IMR-90 (cell line): ENCODE measurements at regions not wholly inside any gene's neighbourhood (a gene's known extent, or its start where the extent isn't known, plus 50 kb on each side); places are given as distances from the start of the nearest gene placed in this dataset.

Source experiments
- ATAC-seq: fragments of 200-7000 bp; cut with Tn5 transposase; 2 replicates; pipeline ENCODE4 v1.9.1; 2020; ENCODE audit warnings: low read depth, mild to moderate bottlenecking, moderate library complexity
- BruUV-seq: library from RNA; stranded (reverse); fragments of 400-500 nt; replicated peaks from 2 replicates; lab custom pipeline; 2021; lab: Mats Ljungman, UMichigan
- CTCF ChIA-PET: fragments of 300-600 bp; formaldehyde crosslinking; extraction: SDS; loops from one replicate; lab custom pipeline; 2021; ENCODE audit warnings: antibody characterized with exemption; lab: Yijun Ruan, JAX
- POLR2A ChIA-PET: fragments of 300-600 bp; sonication (Branson Sonifier 250); formaldehyde crosslinking; loops from one replicate; lab custom pipeline; 2022; ENCODE audit warnings: antibody characterized with exemption; ENCODE audit not compliant: unreplicated experiment; lab: Charles Lee
- DNase-seq: peaks from one replicate; pipeline ENCODE4 v3.0.0; 2013
- H2AFZ ChIP-seq: replicated peaks from 2 replicates; pipeline ENCODE3; 2013; ENCODE audit warnings: low read length, mild to moderate bottlenecking; ENCODE audit not compliant: poor library complexity
- H2AK5ac ChIP-seq: 2 replicates; pipeline ENCODE4 v1.6.1; 2013; ENCODE audit warnings: low read depth, low read length, inconsistent platforms
- H2AK9ac ChIP-seq: replicated peaks from 2 replicates; pipeline ENCODE3; 2013; ENCODE audit warnings: mild to moderate bottlenecking, low read depth, low read length, moderate library complexity; ENCODE audit not compliant: poor library complexity
- H2BK120ac ChIP-seq: 2 replicates; pipeline ENCODE4 v1.6.1; 2013; ENCODE audit warnings: low read depth, low read length, inconsistent platforms
- H2BK15ac ChIP-seq: 3 replicates; pipeline ENCODE4 v1.6.1; 2013; ENCODE audit warnings: low read depth, low read length, inconsistent platforms
- H2BK20ac ChIP-seq: 2 replicates; pipeline ENCODE4 v1.6.1; 2013; ENCODE audit warnings: low read depth, mild to moderate bottlenecking, inconsistent platforms, low read length, moderate library complexity
- H2BK5ac ChIP-seq: 2 replicates; pipeline ENCODE4 v1.6.1; 2013; ENCODE audit warnings: mild to moderate bottlenecking, low read depth, low read length, inconsistent platforms; ENCODE audit not compliant: poor library complexity, severe bottlenecking
- H3K14ac ChIP-seq: replicated peaks from 2 replicates; pipeline ENCODE4 v1.6.1; 2013; ENCODE audit warnings: low read depth, low read length, inconsistent platforms
- H3K18ac ChIP-seq: 2 replicates; pipeline ENCODE4 v1.6.1; 2013; ENCODE audit warnings: low read depth, low read length, control low read depth
- H3K23ac ChIP-seq: 2 replicates; pipeline ENCODE4 v1.6.1; 2013; ENCODE audit warnings: low read depth, low read length, inconsistent platforms
- H3K27ac ChIP-seq: 2 replicates; pipeline ENCODE4 v1.5.1; 2013; ENCODE audit warnings: mild to moderate bottlenecking, control low read depth, low read length; ENCODE audit not compliant: insufficient read depth
- H3K27me3 ChIP-seq: 2 replicates; pipeline ENCODE4 v1.6.1; 2013; ENCODE audit warnings: low read length; ENCODE audit not compliant: control insufficient read depth, insufficient read depth
- H3K36me3 ChIP-seq: 2 replicates; pipeline ENCODE4 v1.6.1; 2013; ENCODE audit warnings: low read length, mixed read lengths; ENCODE audit not compliant: control insufficient read depth, insufficient read depth
- H3K4ac ChIP-seq: 2 replicates; pipeline ENCODE4 v1.6.1; 2013; ENCODE audit warnings: low read depth, low read length, inconsistent platforms
- H3K4me1 ChIP-seq: 2 replicates; pipeline ENCODE4 v1.6.1; 2013; ENCODE audit warnings: low read length, mixed read lengths; ENCODE audit not compliant: control insufficient read depth, insufficient read depth
- H3K4me2 ChIP-seq: 2 replicates; pipeline ENCODE4 v1.6.1; 2013; ENCODE audit warnings: low read depth, mild to moderate bottlenecking, control low read depth, low read length, moderate library complexity
- H3K4me3 ChIP-seq: 2 replicates; pipeline ENCODE4 v1.5.1; 2013; ENCODE audit warnings: low read depth, mild to moderate bottlenecking, control low read depth, low read length, moderate library complexity; ENCODE audit not compliant: insufficient read depth
- H3K56ac ChIP-seq: 2 replicates; pipeline ENCODE4 v1.6.1; 2013; ENCODE audit warnings: low read length, inconsistent platforms; ENCODE audit not compliant: insufficient read depth; ENCODE audit errors: extremely low read depth
- H3K79me1 ChIP-seq, 2 experiments: 2 replicates each; pipeline ENCODE4 v1.6.1; 2013; ENCODE audit warnings: low read length in 2 of 2, inconsistent platforms in 1 of 2, low read depth in 1 of 2
- H3K9ac ChIP-seq: 2 replicates; pipeline ENCODE4 v1.6.1; 2013; ENCODE audit warnings: low read depth, low read length, control low read depth
- H3K9me1 ChIP-seq: 2 replicates; pipeline ENCODE4 v1.6.1; 2013; ENCODE audit warnings: low read length, inconsistent platforms; ENCODE audit not compliant: insufficient read depth
- H3K9me3 ChIP-seq: 2 replicates; pipeline ENCODE4 v1.6.1; 2013; ENCODE audit warnings: low read length; ENCODE audit not compliant: control insufficient read depth, insufficient read depth
- H4K20me1 ChIP-seq: 2 replicates; pipeline ENCODE4 v1.6.1; 2013; ENCODE audit warnings: low read length, inconsistent platforms; ENCODE audit not compliant: insufficient read depth
- H4K5ac ChIP-seq: 2 replicates; pipeline ENCODE4 v1.6.1; 2013; ENCODE audit warnings: mild to moderate bottlenecking, low read depth, low read length, control low read depth
- H4K8ac ChIP-seq, 2 experiments: 2 replicates each; pipeline ENCODE4 v1.6.1; 2013; ENCODE audit warnings: low read depth in 2 of 2, low read length in 2 of 2, control low read depth in 1 of 2, inconsistent platforms in 1 of 2
- H4K91ac ChIP-seq: 2 replicates; pipeline ENCODE4 v1.6.1; 2013; ENCODE audit warnings: low read depth, low read length, inconsistent platforms; ENCODE audit not compliant: insufficient read depth
- CEBPB ChIP-seq: IDR thresholded peaks from 2 replicates; pipeline ENCODE4 v1.6.1; 2012; ENCODE audit warnings: low read depth, low read length, improper control_type of control experiment
- WGBS, 2 experiments: methylation state at CpG; one replicate each; pipeline versions ENCODE4 v1.1.5 to v1.1.7; 2013; ENCODE audit warnings: missing lambda C conversion rate in 2 of 2; ENCODE audit not compliant: insufficient read length in 1 of 2; ENCODE audit errors: extremely low coverage in 2 of 2; 5-methylcytosine and 5-hydroxymethylcytosine counted together
- dilution Hi-C: fragments of 300-500 bp; cut with HindIII; formaldehyde crosslinking; loops from one replicate; pipeline ENCODE4 v1.14.3; 2018; ENCODE audit warnings: low sequenced_read_pairs; ENCODE audit not compliant: unreplicated experiment
- in situ Hi-C: fragments of 300-500 bp; cut with MboI; formaldehyde crosslinking; loops from 3 replicates; pipeline ENCODE4 v1.14.3; 2019; ENCODE audit warnings: low sequenced_read_pairs, inconsistent platforms, mixed read lengths
- intact Hi-C: fragments of 100-400 bp; cut with micrococcal nuclease; formaldehyde crosslinking; loops from 2 replicates; pipeline ENCODE4 v1.10.0; 2022
- TF ChIP-seq, protein P1 (sequence below): fragments of 150-350 bp; IDR thresholded peaks from 2 replicates; pipeline ENCODE4 v1.6.1; 2016; ENCODE audit warnings: low read depth, mild to moderate bottlenecking, low read length, moderate library complexity, borderline replicate concordance

DNA sequence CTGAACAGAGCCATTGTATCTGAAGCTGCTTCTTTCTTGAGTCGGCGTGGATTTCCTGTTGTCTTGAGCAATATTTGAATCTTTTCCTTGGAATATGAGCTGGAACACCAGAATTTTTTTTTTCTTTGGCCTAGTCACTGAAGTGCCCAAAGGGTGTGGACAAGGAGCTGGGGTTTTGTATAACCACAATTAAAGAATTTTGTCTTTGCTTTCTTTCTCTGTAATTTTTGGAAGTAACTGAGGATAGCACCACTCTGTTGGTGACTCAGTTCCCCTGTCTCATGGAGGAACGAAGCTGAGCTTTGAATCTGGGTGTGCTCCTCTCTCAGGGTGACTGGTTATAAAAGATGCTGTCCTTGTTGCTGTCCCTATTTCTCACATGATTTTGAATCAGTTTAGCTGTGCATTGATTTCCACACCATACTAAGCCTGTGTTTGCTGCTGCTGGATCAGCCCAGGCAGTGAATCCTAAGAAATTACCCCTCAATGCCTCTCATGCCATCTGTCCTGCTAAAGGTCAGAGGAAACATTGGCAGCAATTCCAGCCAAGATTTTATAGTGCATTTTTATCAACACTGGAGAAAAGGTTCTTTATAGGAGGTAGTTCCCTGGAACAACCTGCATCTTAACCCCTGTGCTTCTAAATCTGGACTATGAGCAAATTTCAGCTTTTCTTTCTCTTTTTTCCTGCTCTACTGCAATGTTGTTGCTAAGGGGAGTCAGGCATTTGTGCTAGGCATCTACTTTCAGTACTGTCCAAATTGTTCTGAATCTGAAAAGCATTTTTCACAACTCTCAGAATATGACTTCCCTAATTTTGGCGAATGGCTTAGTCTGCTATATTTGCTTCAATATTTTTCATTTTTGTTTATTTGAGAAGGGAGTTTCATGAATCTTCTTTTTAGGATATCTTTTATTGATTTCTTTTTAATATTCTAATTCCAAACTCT is 540.8 kb downstream of the SOX6 start:
- BruUV-seq = no TSS peak
- ChIA-PET POLR2A (no interaction called here), CTCF (interaction anchor here (0.7 to 1.7 kb wide), 4 partner anchors 15 to 186 kb away, joined by 3 to 4 read pairs (median 4); no protein-coding TSS in a partner anchor)
- Histone ChIP-seq H3K56ac (no peak overlapping the region), H4K8ac (no peak overlapping the region; a peak in 1 of 4 replicates), H4K5ac (no peak overlapping the region; the same call in 1 of the 2 replicates), H4K20me1 (no peaks in the 10 kb centered on the region), H2AFZ (no peak overlapping the region), H3K4me1 (peaks cover 8% of the 10 kb centered on the region), H3K4ac (peak overlapping the region; percentile 9; the same call in 1 of the 2 replicates), H2BK15ac (no peak overlapping the region), H3K27me3 (no peaks in the 10 kb centered on the region), H3K9me3 (no peaks in the 10 kb centered on the region), H3K27ac (no peak overlapping the region), H3K9ac (no peak overlapping the region), H3K36me3 (no peaks in the 10 kb centered on the region), H2BK20ac (peak overlapping the region; percentile 5), H3K4me3 (no peak overlapping the region), H3K18ac (no peak overlapping the region), H3K4me2 (no peak overlapping the region), H3K23ac (no peak overlapping the region), H4K91ac (no peak overlapping the region), H3K9me1 (no peaks in the 10 kb centered on the region; the same call in 1 of the 2 replicates), H3K79me1 (no peaks in the 10 kb centered on the region), H3K14ac (no peak overlapping the region), H2BK120ac (no peak overlapping the region), H2AK5ac (no peak overlapping the region), H2AK9ac (no peak overlapping the region), H2BK5ac (no peak overlapping the region)
- intact Hi-C loops (loop anchor here (2.0 kb wide), 1 partner anchor 165 kb away; no protein-coding TSS in a partner anchor), dilution Hi-C loops (no loop called here), in situ Hi-C loops (no loop called here)
- TF ChIP-seq, protein P1, sequence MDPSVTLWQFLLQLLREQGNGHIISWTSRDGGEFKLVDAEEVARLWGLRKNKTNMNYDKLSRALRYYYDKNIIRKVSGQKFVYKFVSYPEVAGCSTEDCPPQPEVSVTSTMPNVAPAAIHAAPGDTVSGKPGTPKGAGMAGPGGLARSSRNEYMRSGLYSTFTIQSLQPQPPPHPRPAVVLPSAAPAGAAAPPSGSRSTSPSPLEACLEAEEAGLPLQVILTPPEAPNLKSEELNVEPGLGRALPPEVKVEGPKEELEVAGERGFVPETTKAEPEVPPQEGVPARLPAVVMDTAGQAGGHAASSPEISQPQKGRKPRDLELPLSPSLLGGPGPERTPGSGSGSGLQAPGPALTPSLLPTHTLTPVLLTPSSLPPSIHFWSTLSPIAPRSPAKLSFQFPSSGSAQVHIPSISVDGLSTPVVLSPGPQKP = no peak
- 0 out of 2 replicates have a peak, but pooled peaks have one; percentile 12 for TF ChIP-seq CEBPB
- no peak for ATAC-seq
- DNase-seq = no peak
- no CpG with 5 or more reads among the region's 4 CpGs for WGBS, 2 experiments
